ENCODE measurements at regions not wholly inside any gene's neighbourhood (a gene's known extent, or its start where the extent isn't known, plus 50 kb on each side); places are given as distances from the start of the nearest gene placed in this dataset.

DNA sequence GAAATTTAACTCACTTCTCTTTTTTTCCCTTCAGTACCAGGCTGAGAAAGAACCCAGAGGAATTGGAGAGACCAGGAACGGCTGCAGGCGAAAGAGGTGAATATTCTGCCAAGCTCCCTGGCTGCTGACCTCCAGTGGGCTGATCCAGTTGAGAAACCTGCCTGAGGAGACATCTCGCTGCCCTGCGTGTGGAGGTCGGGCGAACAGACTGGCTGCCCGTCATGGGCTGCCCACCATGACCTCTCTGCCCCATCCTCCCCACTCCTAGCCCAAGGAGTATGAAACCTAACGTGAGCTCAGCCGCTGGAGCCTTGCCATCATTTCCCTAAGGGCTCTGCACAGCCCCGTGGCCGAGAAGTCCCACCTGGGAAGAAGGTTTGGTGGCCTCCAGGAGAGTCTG lies 148.8 kb upstream of the SALL3 start:
- no peaks in the 10 kb centered on the region for H3K9me3 Mint-ChIP-seq
- H3K27me3 Mint-ChIP-seq (ENCODE audit: low read depth), result no peaks in the 10 kb centered on the region
- no peak overlapping the region for H3K4me3 Mint-ChIP-seq
- H3K27ac Mint-ChIP-seq, result no peak overlapping the region
- H3K36me3 Mint-ChIP-seq (ENCODE audit: low read depth), result no peaks in the 10 kb centered on the region
- DNase-seq (ENCODE audit: low spot score), result no peak
- no peaks in the 10 kb centered on the region for H3K4me1 Mint-ChIP-seq (ENCODE audit: low read depth)

DNA sequence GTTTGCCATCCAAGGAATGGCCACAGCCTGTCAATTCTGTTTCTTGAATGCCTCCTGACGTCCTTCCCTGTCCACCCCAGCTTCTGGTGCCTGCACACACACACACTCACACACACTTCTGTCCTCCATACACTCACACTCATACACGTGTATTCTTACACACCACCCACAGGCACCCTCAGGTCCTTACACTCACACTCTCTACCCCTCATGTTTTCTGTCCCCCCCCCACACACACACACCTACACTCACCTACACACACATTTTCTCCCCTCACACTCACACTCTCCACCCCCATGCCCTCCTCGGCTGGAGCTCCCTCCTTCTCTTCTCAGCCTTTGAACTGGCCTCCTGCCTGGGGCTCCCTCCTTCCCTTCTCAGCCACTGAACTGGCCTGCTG lies 148.0 kb upstream of the SALL3 start:
- no peaks in the 10 kb centered on the region for H3K36me3 Mint-ChIP-seq (ENCODE audit: low read depth)
- H3K27me3 Mint-ChIP-seq (ENCODE audit: low read depth), result no peaks in the 10 kb centered on the region
- no peaks in the 10 kb centered on the region for H3K4me1 Mint-ChIP-seq (ENCODE audit: low read depth)
- H3K4me3 Mint-ChIP-seq, result no peak overlapping the region
- H3K9me3 Mint-ChIP-seq, result no peaks in the 10 kb centered on the region
- no peak for DNase-seq (ENCODE audit: low spot score)
- no peak overlapping the region for H3K27ac Mint-ChIP-seq

DNA sequence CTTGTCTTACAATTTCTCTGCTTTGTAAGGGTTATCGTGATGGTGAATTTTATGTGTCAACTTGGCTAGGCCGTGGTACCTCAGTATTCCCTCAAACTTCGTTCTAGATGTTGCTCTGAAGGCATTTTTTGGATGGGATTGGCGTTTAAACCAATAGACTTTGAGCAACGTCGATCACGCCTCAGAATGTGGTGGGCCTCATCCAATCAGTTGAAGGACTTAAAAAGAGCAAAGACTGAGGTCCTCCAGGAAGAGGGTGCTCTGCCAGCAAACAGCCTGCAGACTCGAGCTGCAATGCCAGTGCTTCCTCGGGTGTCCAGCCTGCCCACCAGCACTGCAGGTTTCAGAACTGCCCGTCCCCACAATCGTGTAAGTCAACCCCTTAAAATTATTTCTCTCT lies 145.8 kb upstream of the SALL3 start:
- no peak overlapping the region for H3K27ac Mint-ChIP-seq
- no peaks in the 10 kb centered on the region for H3K4me1 Mint-ChIP-seq (ENCODE audit: low read depth)
- H3K27me3 Mint-ChIP-seq (ENCODE audit: low read depth), result no peaks in the 10 kb centered on the region
- no peak overlapping the region for H3K4me3 Mint-ChIP-seq
- DNase-seq (ENCODE audit: low spot score), result no peak
- H3K36me3 Mint-ChIP-seq (ENCODE audit: low read depth), result no peaks in the 10 kb centered on the region
- H3K9me3 Mint-ChIP-seq, result peaks cover 4% of the 10 kb centered on the region

DNA sequence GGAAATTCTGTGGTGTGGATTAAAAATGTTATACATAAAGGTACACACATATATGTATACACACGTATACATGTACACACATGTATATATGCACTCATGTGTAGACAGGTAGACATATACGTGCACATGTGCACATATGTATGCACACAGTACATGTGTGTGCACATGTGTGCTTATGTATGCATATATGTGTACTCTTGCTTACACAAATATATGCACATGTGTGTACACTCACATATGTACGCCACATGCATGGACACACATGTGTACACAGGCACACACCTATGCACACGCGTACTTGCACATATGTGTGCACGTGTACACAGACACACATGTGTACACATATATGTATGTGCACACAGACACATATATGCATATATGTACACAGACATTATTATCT lies 142.8 kb upstream of the SALL3 start:
- no peak overlapping the region for H3K27ac Mint-ChIP-seq
- H3K27me3 Mint-ChIP-seq (ENCODE audit: low read depth), result no peaks in the 10 kb centered on the region
- H3K4me1 Mint-ChIP-seq (ENCODE audit: low read depth), result no peaks in the 10 kb centered on the region
- peaks cover 25% of the 10 kb centered on the region for H3K9me3 Mint-ChIP-seq
- no peak overlapping the region for H3K4me3 Mint-ChIP-seq
- H3K36me3 Mint-ChIP-seq (ENCODE audit: low read depth), result no peaks in the 10 kb centered on the region
- no peak for DNase-seq (ENCODE audit: low spot score)

DNA sequence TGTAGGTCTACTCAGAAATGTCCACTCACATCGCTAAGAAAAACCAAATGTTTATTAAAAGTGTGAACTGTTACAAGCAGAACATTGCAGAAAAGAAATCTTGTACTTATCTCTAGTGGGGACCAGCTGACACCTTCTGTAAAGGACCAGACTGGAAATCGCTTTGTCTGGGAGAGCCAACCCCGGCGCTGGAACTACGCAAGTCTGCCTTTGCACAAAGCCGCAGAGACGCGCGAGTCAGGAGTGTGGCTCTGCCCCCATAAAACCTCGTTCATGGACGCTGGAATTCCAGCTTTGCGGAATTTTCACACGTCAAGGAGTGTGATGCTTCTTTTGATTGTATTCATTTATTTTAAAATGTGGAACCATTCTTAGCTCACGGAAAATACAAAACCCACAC lies 141.9 kb upstream of the SALL3 start:
- no peaks in the 10 kb centered on the region for H3K36me3 Mint-ChIP-seq (ENCODE audit: low read depth)
- H3K9me3 Mint-ChIP-seq, result peaks cover 25% of the 10 kb centered on the region
- no peaks in the 10 kb centered on the region for H3K4me1 Mint-ChIP-seq (ENCODE audit: low read depth)
- DNase-seq (ENCODE audit: low spot score), result no peak
- no peaks in the 10 kb centered on the region for H3K27me3 Mint-ChIP-seq (ENCODE audit: low read depth)
- H3K27ac Mint-ChIP-seq, result no peak overlapping the region
- no peak overlapping the region for H3K4me3 Mint-ChIP-seq

DNA sequence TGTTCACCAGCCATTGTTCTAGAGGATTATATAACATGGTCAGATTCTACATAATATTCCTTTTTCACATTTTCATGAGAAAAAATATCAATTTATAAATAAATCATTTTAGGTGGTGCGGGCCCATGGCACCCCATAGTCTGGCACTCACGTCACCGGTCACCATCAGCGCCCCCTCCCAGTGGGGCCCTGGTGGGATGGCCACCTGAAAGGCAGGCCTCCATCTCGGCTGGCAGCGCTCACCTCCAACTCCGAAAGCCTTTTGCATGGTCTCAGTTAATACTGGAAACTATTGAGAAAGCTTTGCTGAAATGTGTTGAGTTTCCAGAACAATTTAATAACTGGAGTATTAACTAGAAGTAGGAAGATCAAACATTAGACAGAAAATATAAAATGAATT lies 141.4 kb upstream of the SALL3 start:
- peaks cover 25% of the 10 kb centered on the region for H3K9me3 Mint-ChIP-seq
- H3K4me3 Mint-ChIP-seq, result no peak overlapping the region
- H3K27me3 Mint-ChIP-seq (ENCODE audit: low read depth), result no peaks in the 10 kb centered on the region
- no peaks in the 10 kb centered on the region for H3K4me1 Mint-ChIP-seq (ENCODE audit: low read depth)
- H3K36me3 Mint-ChIP-seq (ENCODE audit: low read depth), result no peaks in the 10 kb centered on the region
- no peak for DNase-seq (ENCODE audit: low spot score)
- H3K27ac Mint-ChIP-seq, result no peak overlapping the region

DNA sequence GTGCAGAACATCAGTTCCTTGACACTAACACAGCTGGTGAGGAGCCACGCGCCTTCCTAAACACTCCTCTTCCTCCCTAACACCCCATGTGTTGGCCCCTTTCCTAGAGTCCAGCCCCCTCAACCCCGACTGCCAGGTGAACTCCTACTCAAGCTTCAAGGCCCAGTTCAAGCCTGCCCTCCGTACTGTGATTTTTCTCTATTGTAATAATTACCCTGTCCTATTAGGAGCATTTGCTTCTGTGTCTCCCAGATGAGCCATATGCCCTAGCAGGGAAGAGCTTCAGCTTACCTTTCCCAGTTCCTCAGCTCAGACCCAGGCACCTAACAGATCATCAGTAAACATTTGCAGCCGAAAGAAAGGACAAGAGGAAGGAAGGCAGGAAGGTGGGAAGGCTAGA lies 130.6 kb upstream of the SALL3 start:
- no peaks in the 10 kb centered on the region for H3K27me3 Mint-ChIP-seq (ENCODE audit: low read depth)
- no peak for DNase-seq (ENCODE audit: low spot score)

DNA sequence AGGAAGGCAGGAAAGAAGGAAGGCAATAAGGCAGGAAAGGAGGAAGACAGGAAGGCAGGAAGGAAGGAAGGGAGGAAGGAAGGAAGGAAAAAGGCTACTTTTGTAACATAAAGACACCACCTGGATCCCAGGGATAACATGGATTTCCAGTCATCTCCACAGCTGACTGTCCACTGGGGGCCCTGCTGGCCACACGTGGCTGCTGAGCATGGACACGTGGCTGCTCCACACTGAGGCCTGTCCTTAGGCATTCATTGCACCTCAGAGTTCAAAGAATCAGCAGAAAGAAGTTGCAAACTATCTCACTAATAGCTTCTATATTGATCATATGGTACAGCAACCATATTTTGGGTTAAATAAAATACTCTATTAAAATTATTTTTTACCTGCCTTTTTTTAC lies 130.2 kb upstream of the SALL3 start:
- H3K27ac Mint-ChIP-seq, result no peak overlapping the region
- DNase-seq (ENCODE audit: low spot score), result no peak
- no peaks in the 10 kb centered on the region for H3K36me3 Mint-ChIP-seq (ENCODE audit: low read depth)
- H3K4me1 Mint-ChIP-seq (ENCODE audit: low read depth), result no peaks in the 10 kb centered on the region
- no peaks in the 10 kb centered on the region for H3K27me3 Mint-ChIP-seq (ENCODE audit: low read depth)
- H3K9me3 Mint-ChIP-seq, result peaks cover 16% of the 10 kb centered on the region
- H3K4me3 Mint-ChIP-seq, result no peak overlapping the region

More for the DNA sequence above, 130.6 kb upstream of the SALL3 start:
- Mint-ChIP-seq H3K36me3 (ENCODE audit: low read depth) (no peaks in the 10 kb centered on the region), H3K4me1 (ENCODE audit: low read depth) (no peaks in the 10 kb centered on the region), H3K27ac (no peak overlapping the region), H3K4me3 (no peak overlapping the region), H3K9me3 (peaks cover 16% of the 10 kb centered on the region)

DNA sequence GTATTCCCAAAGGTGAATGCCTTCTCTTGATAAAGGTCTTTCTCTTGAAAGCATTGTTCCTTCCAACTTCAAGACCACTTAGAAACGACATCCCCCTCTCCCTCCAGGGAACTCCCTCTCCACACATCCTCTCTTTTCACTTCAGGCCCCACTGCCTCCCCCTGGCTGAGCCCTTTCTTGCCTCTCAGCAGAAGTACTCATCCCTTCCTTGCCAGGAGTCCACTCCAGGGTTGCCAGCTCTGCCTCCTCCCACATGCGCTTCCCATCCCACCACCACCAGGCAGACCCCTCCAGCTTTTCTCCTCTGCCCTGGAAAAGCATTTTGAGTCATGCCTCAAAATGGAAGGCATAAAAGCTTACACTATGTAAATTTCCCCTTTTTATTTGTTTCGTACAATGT lies 126.3 kb upstream of the SALL3 start:
- no peak for DNase-seq (ENCODE audit: low spot score)
- no peak overlapping the region for H3K27ac Mint-ChIP-seq
- H3K4me3 Mint-ChIP-seq, result no peak overlapping the region
- H3K4me1 Mint-ChIP-seq (ENCODE audit: low read depth), result no peaks in the 10 kb centered on the region
- H3K36me3 Mint-ChIP-seq (ENCODE audit: low read depth), result no peaks in the 10 kb centered on the region
- peaks cover 9% of the 10 kb centered on the region for H3K9me3 Mint-ChIP-seq
- H3K27me3 Mint-ChIP-seq (ENCODE audit: low read depth), result no peaks in the 10 kb centered on the region

DNA sequence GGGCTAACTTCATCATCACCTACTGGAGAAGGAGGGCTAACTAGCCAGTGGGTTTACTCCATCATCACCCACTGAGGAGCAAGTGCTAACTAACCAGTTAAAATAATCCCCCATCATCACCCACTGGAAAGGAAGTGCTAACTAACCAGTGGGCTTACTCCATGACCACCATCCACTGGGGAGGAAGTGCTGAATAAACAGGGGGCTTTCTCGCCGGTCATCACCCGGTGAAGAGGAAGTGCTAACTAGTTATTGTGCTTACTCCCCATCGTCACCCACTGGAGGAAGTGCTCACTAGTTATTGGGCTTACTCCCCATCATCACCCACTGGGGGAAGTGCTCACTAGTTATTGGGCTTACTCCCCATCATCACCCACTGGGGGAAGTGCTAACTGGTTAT lies 124.4 kb upstream of the SALL3 start:
- no peak overlapping the region for H3K4me3 Mint-ChIP-seq
- no peak overlapping the region for H3K27ac Mint-ChIP-seq
- H3K27me3 Mint-ChIP-seq (ENCODE audit: low read depth), result no peaks in the 10 kb centered on the region
- H3K9me3 Mint-ChIP-seq, result peaks cover 6% of the 10 kb centered on the region
- DNase-seq (ENCODE audit: low spot score), result no peak
- H3K4me1 Mint-ChIP-seq (ENCODE audit: low read depth), result no peaks in the 10 kb centered on the region
- no peaks in the 10 kb centered on the region for H3K36me3 Mint-ChIP-seq (ENCODE audit: low read depth)

DNA sequence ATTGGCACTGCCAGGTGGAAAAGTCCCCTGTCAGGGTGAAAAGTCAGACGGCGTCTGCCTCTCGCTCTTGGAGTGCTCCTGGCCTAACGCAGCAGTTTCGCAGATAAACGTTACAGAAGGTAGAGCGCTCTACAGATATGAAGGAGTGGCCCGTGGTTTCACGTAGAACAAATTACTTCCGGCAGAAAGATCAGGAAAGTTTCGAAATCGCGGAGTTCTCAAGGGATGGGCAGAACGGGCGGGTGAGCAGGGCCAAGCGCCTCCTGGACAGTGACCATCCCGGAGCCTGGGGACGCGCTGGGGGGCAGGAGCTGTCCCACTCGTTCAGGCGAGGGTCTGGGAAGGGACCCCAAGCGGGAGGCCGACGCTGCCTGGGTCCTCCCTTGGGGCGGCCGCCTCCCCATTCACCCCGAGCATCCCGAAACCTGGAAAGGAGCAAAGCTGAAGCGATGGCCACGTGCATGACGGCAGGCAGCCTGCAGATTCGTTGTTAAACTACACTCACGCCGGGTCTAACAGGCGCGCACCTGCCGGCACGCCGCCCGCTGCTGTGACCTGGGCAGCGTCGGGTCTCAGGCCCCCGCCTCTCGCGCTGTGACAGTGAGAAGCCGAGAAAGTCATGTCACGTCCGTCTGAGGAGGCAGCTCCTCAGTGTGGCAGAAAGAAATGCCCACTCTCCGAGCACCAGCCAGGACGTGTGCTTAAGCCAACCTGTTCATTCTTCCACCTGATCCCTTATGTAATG lies 122.9 kb upstream of the SALL3 start:
- H3K9me3 Mint-ChIP-seq, result peaks cover 4% of the 10 kb centered on the region
- no peak overlapping the region for H3K27ac Mint-ChIP-seq
- no peaks in the 10 kb centered on the region for H3K27me3 Mint-ChIP-seq (ENCODE audit: low read depth)
- H3K4me1 Mint-ChIP-seq (ENCODE audit: low read depth), result no peaks in the 10 kb centered on the region
- no peak overlapping the region for H3K4me3 Mint-ChIP-seq
- no peak for DNase-seq (ENCODE audit: low spot score)
- H3K36me3 Mint-ChIP-seq (ENCODE audit: low read depth), result no peaks in the 10 kb centered on the region

DNA sequence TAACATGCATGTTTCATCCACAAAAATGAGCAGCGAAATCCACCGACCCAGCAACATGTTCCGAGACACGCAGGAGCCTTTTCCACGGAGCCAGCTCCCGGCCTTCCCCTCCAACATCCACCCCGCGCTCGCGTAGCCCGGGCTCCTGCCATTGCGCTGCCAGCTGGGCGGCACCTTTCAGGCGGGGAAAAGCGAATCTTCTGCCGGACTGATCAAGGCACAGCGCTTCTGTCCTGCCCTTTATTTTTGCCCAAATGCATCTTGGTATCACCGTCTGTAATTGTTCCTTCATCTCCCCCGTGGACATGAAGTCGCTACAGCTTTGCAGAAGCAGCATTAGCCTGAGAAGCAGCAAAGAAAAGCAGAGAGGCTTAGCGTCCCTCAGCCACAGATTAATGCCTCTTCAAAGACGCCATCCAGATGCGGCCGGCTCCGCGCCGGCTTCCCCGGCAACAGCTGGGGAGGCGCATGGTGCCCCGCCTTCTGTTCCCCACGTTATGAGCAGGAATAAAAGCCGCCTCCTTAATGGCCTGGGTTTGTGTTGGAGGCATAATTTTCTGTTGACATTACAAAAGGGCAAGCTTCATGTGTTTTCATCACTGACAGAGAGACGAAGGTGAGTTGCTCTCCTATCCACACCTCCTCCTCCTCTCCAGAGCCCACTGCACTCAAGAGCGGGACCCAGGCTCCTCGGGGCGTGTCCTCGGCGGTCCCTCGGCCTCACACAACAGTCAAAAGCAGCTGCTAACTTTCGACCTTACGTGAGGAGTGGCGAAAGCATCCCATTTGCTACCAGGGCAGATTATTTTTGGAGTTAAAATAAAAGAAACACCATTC lies 122.1 kb upstream of the SALL3 start:
- H3K4me1 Mint-ChIP-seq (ENCODE audit: low read depth), result no peaks in the 10 kb centered on the region
- H3K36me3 Mint-ChIP-seq (ENCODE audit: low read depth), result no peaks in the 10 kb centered on the region
- H3K4me3 Mint-ChIP-seq, result no peak overlapping the region
- peaks cover 4% of the 10 kb centered on the region for H3K9me3 Mint-ChIP-seq
- no peak overlapping the region for H3K27ac Mint-ChIP-seq
- no peak for DNase-seq (ENCODE audit: low spot score)
- no peaks in the 10 kb centered on the region for H3K27me3 Mint-ChIP-seq (ENCODE audit: low read depth)

DNA sequence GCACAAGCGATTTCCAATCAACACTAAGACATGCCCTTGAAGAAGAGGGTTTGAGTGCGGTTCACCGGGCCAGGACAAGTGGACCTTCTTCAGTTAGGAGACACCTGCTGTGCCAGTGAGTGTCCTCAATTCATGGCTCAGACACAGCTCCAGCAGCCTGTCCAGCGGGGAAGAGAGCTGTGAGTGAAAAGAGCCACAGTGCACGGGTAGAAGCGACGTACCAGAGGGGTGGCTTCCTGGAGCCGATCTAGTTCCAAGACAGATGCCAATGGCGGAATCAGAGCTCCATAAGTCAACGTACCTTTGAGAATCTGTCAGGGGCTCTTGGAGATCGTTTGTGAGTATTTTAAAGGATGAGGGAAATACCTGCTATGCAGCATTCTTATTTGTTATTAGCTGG lies 119.9 kb upstream of the SALL3 start:
- no peak for DNase-seq (ENCODE audit: low spot score)
- H3K4me1 Mint-ChIP-seq (ENCODE audit: low read depth), result no peaks in the 10 kb centered on the region
- H3K9me3 Mint-ChIP-seq, result no peaks in the 10 kb centered on the region
- no peaks in the 10 kb centered on the region for H3K36me3 Mint-ChIP-seq (ENCODE audit: low read depth)
- no peak overlapping the region for H3K4me3 Mint-ChIP-seq
- H3K27ac Mint-ChIP-seq, result no peak overlapping the region
- H3K27me3 Mint-ChIP-seq (ENCODE audit: low read depth), result no peaks in the 10 kb centered on the region

DNA sequence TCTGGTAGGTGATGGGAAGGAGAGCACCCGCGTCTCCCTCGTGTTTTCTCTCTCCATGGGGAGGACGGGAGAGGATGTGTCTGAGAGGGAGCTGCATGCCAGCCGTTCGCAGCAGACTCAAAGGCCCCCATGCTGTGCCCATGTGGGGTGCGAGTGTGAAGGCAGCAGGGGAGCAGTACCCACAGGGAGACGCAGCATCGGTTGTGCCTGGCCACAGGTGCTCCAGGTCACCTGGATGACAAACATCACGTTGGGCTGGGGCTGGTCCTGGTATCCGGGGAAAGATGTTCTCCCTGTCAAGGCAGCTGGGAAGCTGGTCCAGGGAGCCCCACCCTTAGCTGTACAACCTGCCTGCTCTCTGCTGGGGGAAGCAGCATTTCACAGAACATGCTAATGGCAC lies 119.5 kb upstream of the SALL3 start:
- Mint-ChIP-seq H3K27me3 (ENCODE audit: low read depth) (no peaks in the 10 kb centered on the region), H3K4me1 (ENCODE audit: low read depth) (no peaks in the 10 kb centered on the region), H3K36me3 (ENCODE audit: low read depth) (no peaks in the 10 kb centered on the region), H3K27ac (no peak overlapping the region), H3K4me3 (no peak overlapping the region), H3K9me3 (no peaks in the 10 kb centered on the region)
- no peak for DNase-seq (ENCODE audit: low spot score)
